ENCODE measurements at regions not wholly inside any gene's neighbourhood (a gene's known extent, or its start where the extent isn't known, plus 50 kb on each side); places are given as distances from the start of the nearest gene placed in this dataset.

DNA sequence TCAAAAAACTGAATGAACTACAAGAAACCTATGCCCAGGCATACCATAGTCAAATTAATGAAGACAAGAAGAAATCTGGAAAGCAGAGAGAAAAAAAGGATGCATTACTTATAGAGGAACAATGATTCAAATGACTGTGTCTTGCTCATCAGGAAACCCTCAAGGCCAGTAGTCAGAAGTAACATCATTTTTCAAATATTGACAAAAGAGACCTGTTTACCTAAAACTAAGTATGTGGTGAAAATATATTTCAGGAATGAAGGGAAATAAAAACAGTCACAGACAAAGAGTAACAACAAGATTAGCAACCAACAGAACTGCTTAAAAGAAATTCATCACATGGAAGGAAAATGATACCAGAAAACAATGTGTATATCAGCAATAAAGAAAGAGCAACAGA is 128.4 kb downstream of the ALOX5 start:
- Histone ChIP-seq H3K4me1 (ENCODE audit: insufficient read depth, low read length) (no peaks in the 10 kb centered on the region), H3T11ph (ENCODE audit: low read length) (no peak overlapping the region), H4K91ac (ENCODE audit: insufficient read length, low read depth, low read length) (no peak overlapping the region), H3K79me1 (ENCODE audit: insufficient read depth, low read depth, low read length, poor library complexity, severe bottlenecking) (no peaks in the 10 kb centered on the region), H2AK5ac (ENCODE audit: insufficient read length, low read length) (no peak overlapping the region), H3K14ac (ENCODE audit: insufficient read depth, low read length) (no peak overlapping the region), H3K27me3 (ENCODE audit: insufficient read depth, low read length) (no peaks in the 10 kb centered on the region), H3K27ac (ENCODE audit: insufficient read length, low read depth, low read length) (no peak overlapping the region), H2BK15ac (ENCODE audit: low read depth, low read length) (no peak overlapping the region), H4K20me1 (ENCODE audit: control insufficient read depth, insufficient read depth, insufficient read length) (no peaks in the 10 kb centered on the region), H3K23me2 (ENCODE audit: insufficient read length, low read depth, low read length, poor library complexity, severe bottlenecking) (no peaks in the 10 kb centered on the region), H3K4me2 (ENCODE audit: insufficient read depth, insufficient read length, low read length) (no peak overlapping the region), H3K18ac (ENCODE audit: insufficient read length, low read depth, low read length) (no peak overlapping the region), H2AFZ (ENCODE audit: low read length) (no peak overlapping the region), H3K56ac (ENCODE audit: insufficient read length, low read depth, low read length) (no peak overlapping the region), H3K79me2 (ENCODE audit: insufficient read depth, low read length) (no peaks in the 10 kb centered on the region), H3K9ac (ENCODE audit: extremely low read depth, insufficient read length, low read length) (no peak overlapping the region), H3K4ac (ENCODE audit: low read depth, low read length) (no peak overlapping the region), H2BK120ac (ENCODE audit: low read depth, low read length, poor library complexity, severe bottlenecking) (no peak overlapping the region), H4K5ac (ENCODE audit: insufficient read length, low read depth, low read length) (no peak overlapping the region), H2BK5ac (ENCODE audit: insufficient read length, low read length) (no peak overlapping the region), H4K8ac (replicated peaks; ENCODE audit: insufficient read length, low read depth, low read length) (no peak overlapping the region), H2BK12ac (ENCODE audit: insufficient read length, low read depth, low read length) (no peak overlapping the region), H2BK20ac (ENCODE audit: low read depth, low read length, poor library complexity, severe bottlenecking) (no peak overlapping the region), H3K23ac (ENCODE audit: insufficient read length, low read depth, low read length) (no peak overlapping the region), H3K9me3 (ENCODE audit: control insufficient read depth, low read depth, low read length) (no peaks in the 10 kb centered on the region)
- H3K27ac Mint-ChIP-seq = no peak overlapping the region
- no peak overlapping the region for H3K4me3 Mint-ChIP-seq
- H3K36me3 Mint-ChIP-seq (ENCODE audit: insufficient read depth in 1 of 3, low read depth in 3 of 3) = no peaks in the 10 kb centered on the region
- TF ChIP-seq, protein P1, sequence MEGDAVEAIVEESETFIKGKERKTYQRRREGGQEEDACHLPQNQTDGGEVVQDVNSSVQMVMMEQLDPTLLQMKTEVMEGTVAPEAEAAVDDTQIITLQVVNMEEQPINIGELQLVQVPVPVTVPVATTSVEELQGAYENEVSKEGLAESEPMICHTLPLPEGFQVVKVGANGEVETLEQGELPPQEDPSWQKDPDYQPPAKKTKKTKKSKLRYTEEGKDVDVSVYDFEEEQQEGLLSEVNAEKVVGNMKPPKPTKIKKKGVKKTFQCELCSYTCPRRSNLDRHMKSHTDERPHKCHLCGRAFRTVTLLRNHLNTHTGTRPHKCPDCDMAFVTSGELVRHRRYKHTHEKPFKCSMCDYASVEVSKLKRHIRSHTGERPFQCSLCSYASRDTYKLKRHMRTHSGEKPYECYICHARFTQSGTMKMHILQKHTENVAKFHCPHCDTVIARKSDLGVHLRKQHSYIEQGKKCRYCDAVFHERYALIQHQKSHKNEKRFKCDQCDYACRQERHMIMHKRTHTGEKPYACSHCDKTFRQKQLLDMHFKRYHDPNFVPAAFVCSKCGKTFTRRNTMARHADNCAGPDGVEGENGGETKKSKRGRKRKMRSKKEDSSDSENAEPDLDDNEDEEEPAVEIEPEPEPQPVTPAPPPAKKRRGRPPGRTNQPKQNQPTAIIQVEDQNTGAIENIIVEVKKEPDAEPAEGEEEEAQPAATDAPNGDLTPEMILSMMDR (conservative IDR thresholded peaks at IDR 0.05) = no peak
- H3K27me3 Mint-ChIP-seq (ENCODE audit: low read depth) = no peaks in the 10 kb centered on the region
- no peaks in the 10 kb centered on the region for H3K9me3 Mint-ChIP-seq
- no peak for DNase-seq
- H3K4me1 Mint-ChIP-seq = no peaks in the 10 kb centered on the region
